Lung (tissue), 11 donors: ENCODE measurements at regions not wholly inside any gene's neighbourhood (a gene's known extent, or its start where the extent isn't known, plus 50 kb on each side); places are given as distances from the start of the nearest gene placed in this dataset.

Source experiments
- ATAC-seq: fragments of 200-7000 bp; cut with Tn5 transposase; one replicate; pipeline ENCODE4 v1.9.1; 2020; ENCODE audit warnings: moderate number of reproducible peaks; ENCODE audit not compliant: insufficient read depth, low FRiP score
- DNase-seq, 3 donors: peaks; one replicate each; pipeline ENCODE4 v3.0.0-alpha.2; 2013 to 2017
- H3K27ac ChIP-seq, 2 donors: one replicate each; pipeline ENCODE4 v1.5.1; 2013; ENCODE audit warnings: mild to moderate bottlenecking in 2 of 2, moderate library complexity in 2 of 2, control low read depth in 1 of 2, inconsistent platforms in 1 of 2, low read depth in 1 of 2, low read length in 1 of 2
- H3K27me3 ChIP-seq, 3 donors: one replicate each; pipeline ENCODE4 v1.5.1; 2013; ENCODE audit warnings: low read length in 2 of 3; ENCODE audit not compliant: control insufficient read depth in 3 of 3, insufficient read depth in 3 of 3
- H3K36me3 ChIP-seq, 4 donors: one replicate each; pipeline ENCODE4 v1.5.1; 2013; ENCODE audit warnings: low read length in 4 of 4, mild to moderate bottlenecking in 1 of 4, moderate library complexity in 1 of 4; ENCODE audit not compliant: control insufficient read depth in 4 of 4, insufficient read depth in 4 of 4
- H3K4me1 ChIP-seq, 5 donors: one replicate each; pipeline ENCODE4 v1.5.1; 2013; ENCODE audit warnings: low read length in 5 of 5, mild to moderate bottlenecking in 2 of 5, moderate library complexity in 1 of 5; ENCODE audit not compliant: control insufficient read depth in 5 of 5, insufficient read depth in 5 of 5
- H3K4me3 ChIP-seq: one replicate; pipeline ENCODE4 v1.5.1; 2013; ENCODE audit warnings: mild to moderate bottlenecking, control low read depth, moderate library complexity
- H3K9ac ChIP-seq, 2 donors: one replicate each; pipeline ENCODE4 v1.5.1; 2013; ENCODE audit warnings: low read length in 2 of 2, control low read depth in 1 of 2; ENCODE audit not compliant: insufficient read depth in 1 of 2
- H3K9me3 ChIP-seq, 4 donors: one replicate each; pipeline ENCODE4 v1.5.1; 2013; ENCODE audit warnings: low read length in 3 of 4, mild to moderate bottlenecking in 1 of 4, moderate library complexity in 1 of 4; ENCODE audit not compliant: control insufficient read depth in 4 of 4, insufficient read depth in 3 of 4
- WGBS, 2 donors: extraction: QIAGEN DNeasy Blood & Tissue Kit; methylation state at CpG; one replicate each; pipeline ENCODE4 v1.1.7; 2013; 5-methylcytosine and 5-hydroxymethylcytosine counted together
- TF ChIP-seq, protein P1 (sequence below): IDR thresholded peaks from 2 replicates; pipeline ENCODE4 v1.5.1; 2012; ENCODE audit warnings: mild to moderate bottlenecking; ENCODE audit errors: control extremely low read depth, extremely low read depth
- donor health status: control.
- donor health status: control.
- donor health status: Bipolar disorder and iron deficiency.
- donor health status: healthy.
- donor health status: DM: yes; HTN: yes; CAD: no.

DNA sequence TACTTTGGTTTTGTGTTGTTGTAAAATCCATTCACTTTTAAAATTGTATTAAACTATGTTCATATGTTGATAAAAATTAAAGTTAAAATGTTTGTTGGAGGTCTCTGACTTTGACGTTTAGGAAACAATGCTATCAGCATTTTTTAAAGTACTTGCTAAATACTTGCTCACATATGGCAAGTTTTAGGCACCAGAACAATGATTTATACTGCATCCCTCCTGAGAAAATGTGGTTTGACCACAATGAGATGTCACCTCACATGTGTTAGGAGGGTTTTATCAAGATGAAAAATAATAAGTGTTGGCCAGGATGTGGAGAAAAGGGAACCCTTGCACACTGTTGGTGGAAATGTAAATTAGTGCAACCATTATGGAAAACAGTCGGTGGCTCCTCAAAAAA is 180.8 kb downstream of the HSD17B3 start:
- Histone ChIP-seq H3K4me3 (no peak overlapping the region), H3K27me3 (no peaks in the 10 kb centered on the region), H3K4me1 (peaks cover 0 to 69% (median 19%) of the 10 kb centered on the region in 5 donors), H3K9ac (no peak overlapping the region), H3K27ac (no peak overlapping the region), H3K36me3 (no peaks in the 10 kb centered on the region), H3K9me3 (peaks cover 0 to 3% (median 0%) of the 10 kb centered on the region in 4 donors)
- DNase-seq (peak in 1 of 3 donors; percentile 57), ATAC-seq (no peak)
- WGBS, 2 donors = 24 to 45% methylated on average over 2 of the region's 2 CpGs
- TF ChIP-seq, protein P1, sequence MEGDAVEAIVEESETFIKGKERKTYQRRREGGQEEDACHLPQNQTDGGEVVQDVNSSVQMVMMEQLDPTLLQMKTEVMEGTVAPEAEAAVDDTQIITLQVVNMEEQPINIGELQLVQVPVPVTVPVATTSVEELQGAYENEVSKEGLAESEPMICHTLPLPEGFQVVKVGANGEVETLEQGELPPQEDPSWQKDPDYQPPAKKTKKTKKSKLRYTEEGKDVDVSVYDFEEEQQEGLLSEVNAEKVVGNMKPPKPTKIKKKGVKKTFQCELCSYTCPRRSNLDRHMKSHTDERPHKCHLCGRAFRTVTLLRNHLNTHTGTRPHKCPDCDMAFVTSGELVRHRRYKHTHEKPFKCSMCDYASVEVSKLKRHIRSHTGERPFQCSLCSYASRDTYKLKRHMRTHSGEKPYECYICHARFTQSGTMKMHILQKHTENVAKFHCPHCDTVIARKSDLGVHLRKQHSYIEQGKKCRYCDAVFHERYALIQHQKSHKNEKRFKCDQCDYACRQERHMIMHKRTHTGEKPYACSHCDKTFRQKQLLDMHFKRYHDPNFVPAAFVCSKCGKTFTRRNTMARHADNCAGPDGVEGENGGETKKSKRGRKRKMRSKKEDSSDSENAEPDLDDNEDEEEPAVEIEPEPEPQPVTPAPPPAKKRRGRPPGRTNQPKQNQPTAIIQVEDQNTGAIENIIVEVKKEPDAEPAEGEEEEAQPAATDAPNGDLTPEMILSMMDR = no peak

DNA sequence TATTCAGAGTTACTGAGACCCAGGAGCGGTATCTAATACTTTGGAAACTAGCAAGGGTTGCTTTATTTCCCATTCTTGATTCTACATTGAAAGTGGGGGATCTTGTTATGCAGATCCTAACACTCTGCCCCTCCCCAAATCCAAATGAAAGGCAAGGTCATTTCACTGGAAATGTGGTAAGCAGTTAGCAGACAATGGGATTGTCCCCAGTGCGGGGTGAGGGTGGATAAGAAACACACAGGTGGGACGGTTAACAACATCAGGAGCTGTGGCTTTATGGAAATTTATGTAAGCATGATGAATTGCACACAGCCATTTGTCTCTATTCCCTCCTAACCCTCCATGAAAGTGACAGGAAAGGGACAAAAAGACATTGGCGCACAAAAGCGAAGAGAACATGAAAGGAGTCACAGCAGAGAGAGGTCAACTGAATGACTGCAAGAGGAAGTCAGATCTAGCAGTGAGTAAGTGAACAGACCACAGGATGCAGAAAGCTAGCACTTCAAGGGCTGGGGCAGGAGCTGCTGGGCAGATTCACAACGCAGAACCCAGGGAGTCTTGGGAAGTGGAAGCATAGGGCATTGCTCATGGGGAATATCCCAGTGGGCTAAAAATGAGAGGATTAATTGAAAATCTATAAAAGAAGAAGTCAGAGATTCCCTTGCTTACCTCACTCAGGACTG is 184.4 kb downstream of the HSD17B3 start:
- no peak for ATAC-seq
- Histone ChIP-seq H3K4me1 (peaks cover 0 to 62% (median 24%) of the 10 kb centered on the region in 5 donors), H3K36me3 (no peaks in the 10 kb centered on the region), H3K9ac (peak overlapping the region in 1 of 2 donors; percentile 35), H3K27ac (no peak overlapping the region), H3K4me3 (no peak overlapping the region), H3K27me3 (no peaks in the 10 kb centered on the region), H3K9me3 (peaks cover 0 to 3% (median 0%) of the 10 kb centered on the region in 4 donors)
- 57 to 75% methylated on average over 6 of the region's 6 CpGs for WGBS, 2 donors
- DNase-seq = peak in 1 of 3 donors; percentile 12
- TF ChIP-seq, protein P1 = no peak

GRCh38 chr9:96116275-96117064 is 185.5 kb downstream of the HSD17B3 start:
- TF ChIP-seq, protein P1 = no peak
- peak; percentile 34 for ATAC-seq
- H3K27me3 ChIP-seq = no peaks in the 10 kb centered on the region
- peaks cover 0 to 3% (median 0%) of the 10 kb centered on the region in 4 donors for H3K9me3 ChIP-seq
- no peak overlapping the region for H3K27ac ChIP-seq
- no peak overlapping the region for H3K4me3 ChIP-seq
- peak overlapping the region; percentile 16 to 45 for H3K9ac ChIP-seq
- peak; percentile 89 to 100 (median 99) for DNase-seq
- WGBS, 2 donors = 58 to 70% methylated on average over 5 of the region's 5 CpGs
- H3K36me3 ChIP-seq = no peaks in the 10 kb centered on the region
- peaks cover 0 to 55% (median 24%) of the 10 kb centered on the region in 5 donors for H3K4me1 ChIP-seq
